ENCODE measurements at regions not wholly inside any gene's neighbourhood (a gene's known extent, or its start where the extent isn't known, plus 50 kb on each side); places are given as distances from the start of the nearest gene placed in this dataset.

DNA sequence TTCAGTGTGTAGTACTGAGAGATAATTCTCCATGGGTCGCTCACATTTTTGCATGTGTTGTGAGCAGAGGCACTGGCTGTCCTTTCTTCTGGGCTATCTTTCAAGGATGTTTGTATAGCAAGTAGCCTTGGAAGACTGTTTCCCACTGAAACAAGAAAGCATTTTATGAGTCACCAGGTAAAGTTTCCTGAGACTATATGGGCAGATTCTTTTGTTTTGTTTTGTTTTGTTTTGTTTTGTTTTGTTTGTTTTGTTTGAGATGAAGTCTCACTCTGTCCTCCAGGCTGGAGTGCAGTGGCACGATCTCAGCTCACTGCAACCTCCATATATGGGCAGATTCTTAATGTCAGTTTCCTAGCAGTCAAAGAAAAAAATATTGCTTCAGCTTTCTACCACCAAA lies 912.6 kb downstream of the TTLL7 start:
- H3K27ac Mint-ChIP-seq = no peak overlapping the region
- DNase-seq (no peak), ATAC-seq (no peak)
- H3K4me3 Mint-ChIP-seq = no peak overlapping the region
- ChIA-PET POLR2A (no interaction called here), CTCF (no interaction called here)
- H3K27me3 Mint-ChIP-seq (ENCODE audit: low read depth) = no peaks in the 10 kb centered on the region
- no peaks in the 10 kb centered on the region for H3K4me1 Mint-ChIP-seq (ENCODE audit: low read depth)
- H3K36me3 Mint-ChIP-seq (ENCODE audit: low read depth) = no peaks in the 10 kb centered on the region
- H3K9me3 Mint-ChIP-seq (ENCODE audit: insufficient read depth) = peaks cover 11% of the 10 kb centered on the region

DNA sequence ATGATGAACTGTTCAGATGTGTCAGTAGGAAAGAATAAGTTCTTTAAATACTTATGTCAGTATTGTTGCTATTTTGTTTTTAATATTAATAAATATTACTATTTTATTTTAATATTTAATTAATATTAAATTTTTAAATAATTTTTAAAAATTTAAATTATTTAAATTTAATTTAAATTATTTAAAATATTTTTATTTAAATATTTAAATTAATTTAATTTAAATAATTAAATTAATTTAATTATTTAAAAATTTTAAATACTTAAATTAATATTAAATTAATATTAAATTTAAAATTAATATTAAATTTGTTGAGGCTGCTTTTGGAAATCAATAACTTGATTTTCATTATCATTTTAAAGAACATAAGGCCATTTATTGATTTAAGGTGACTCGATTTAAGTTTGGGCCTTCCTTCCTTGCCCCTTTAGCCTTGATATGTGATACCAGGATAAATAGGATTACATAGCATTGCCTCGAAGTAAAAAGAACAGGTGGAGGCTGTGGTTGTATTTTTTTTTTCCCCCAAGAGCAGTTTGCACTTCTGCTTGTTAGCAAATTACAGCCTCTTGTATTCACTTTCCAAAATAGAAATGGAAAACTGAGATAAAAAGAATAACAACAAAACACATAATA lies 915.2 kb downstream of the TTLL7 start:
- DNase-seq = no peak
- peaks cover 11% of the 10 kb centered on the region for H3K9me3 Mint-ChIP-seq (ENCODE audit: insufficient read depth)
- no peaks in the 10 kb centered on the region for H3K36me3 Mint-ChIP-seq (ENCODE audit: low read depth)
- no peaks in the 10 kb centered on the region for H3K27me3 Mint-ChIP-seq (ENCODE audit: low read depth)
- ChIA-PET CTCF (no interaction called here), POLR2A (no interaction called here)
- H3K4me3 Mint-ChIP-seq = no peak overlapping the region
- ATAC-seq = no peak
- no peaks in the 10 kb centered on the region for H3K4me1 Mint-ChIP-seq (ENCODE audit: low read depth)
- no peak overlapping the region for H3K27ac Mint-ChIP-seq

GRCh38 chr1:83077411-83077810 lies 921.5 kb downstream of the TTLL7 start:
- POLR2A ChIA-PET = no interaction called here
- no peak overlapping the region for H3K4me3 Mint-ChIP-seq
- ATAC-seq (no peak), DNase-seq (no peak)
- H3K4me1 Mint-ChIP-seq (ENCODE audit: low read depth) = no peaks in the 10 kb centered on the region
- H3K27ac Mint-ChIP-seq = no peak overlapping the region
- no peaks in the 10 kb centered on the region for H3K9me3 Mint-ChIP-seq (ENCODE audit: insufficient read depth)
- no peaks in the 10 kb centered on the region for H3K36me3 Mint-ChIP-seq (ENCODE audit: low read depth)
- CTCF ChIA-PET = no interaction called here
- no peaks in the 10 kb centered on the region for H3K27me3 Mint-ChIP-seq (ENCODE audit: low read depth)

DNA sequence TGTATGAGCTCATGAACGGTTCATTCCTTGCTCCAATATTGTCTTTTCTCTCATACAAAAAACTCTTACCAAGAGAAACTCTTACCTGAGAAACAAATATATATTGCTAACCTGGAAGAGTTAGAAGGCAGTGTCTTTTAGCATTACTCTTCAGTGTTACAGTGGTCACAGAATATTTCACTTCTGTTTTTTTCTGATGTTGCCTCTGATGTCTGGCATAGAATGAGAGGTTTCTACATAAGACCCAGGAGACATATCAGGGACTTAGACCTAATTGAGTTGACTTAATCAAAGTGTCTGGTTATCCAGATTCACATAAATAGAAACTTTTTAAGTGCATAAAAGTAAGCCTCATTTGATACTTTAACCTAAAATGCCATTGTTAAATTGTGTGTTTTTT lies 923.8 kb downstream of the TTLL7 start:
- DNase-seq (no peak), ATAC-seq (no peak)
- no peaks in the 10 kb centered on the region for H3K4me1 Mint-ChIP-seq (ENCODE audit: low read depth)
- ChIA-PET CTCF (no interaction called here), POLR2A (interaction anchor here (0.7 kb wide), 1 partner anchor 34 kb away, joined by 3 read pairs; no protein-coding TSS in a partner anchor)
- H3K27me3 Mint-ChIP-seq (ENCODE audit: low read depth) = no peaks in the 10 kb centered on the region
- H3K4me3 Mint-ChIP-seq = no peak overlapping the region
- no peaks in the 10 kb centered on the region for H3K36me3 Mint-ChIP-seq (ENCODE audit: low read depth)
- H3K9me3 Mint-ChIP-seq (ENCODE audit: insufficient read depth) = no peaks in the 10 kb centered on the region
- no peak overlapping the region for H3K27ac Mint-ChIP-seq

DNA sequence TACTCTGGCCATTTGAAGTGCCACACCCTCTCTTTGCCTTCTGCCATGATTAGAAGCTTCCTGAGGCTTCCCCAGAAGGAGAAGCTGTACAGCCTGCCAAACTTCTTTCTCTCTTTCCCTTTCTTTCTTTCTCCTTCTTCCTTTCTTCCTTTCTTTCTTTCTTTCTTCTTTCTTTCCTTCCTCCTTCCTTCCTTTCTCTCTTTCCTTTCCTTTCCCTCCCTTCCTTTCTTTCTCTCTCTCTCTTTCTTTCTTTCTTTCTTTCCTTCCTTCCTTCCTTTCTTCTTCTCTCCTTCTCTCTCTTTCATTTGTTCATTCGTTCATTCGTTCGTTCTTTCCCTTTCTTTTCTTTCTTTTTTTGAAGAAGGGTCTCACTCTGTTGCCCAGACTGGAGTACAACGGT lies 931.0 kb downstream of the TTLL7 start:
- Mint-ChIP-seq H3K4me3 (no peak overlapping the region), H3K36me3 (ENCODE audit: low read depth) (no peaks in the 10 kb centered on the region), H3K9me3 (ENCODE audit: insufficient read depth) (peaks cover 4% of the 10 kb centered on the region), H3K4me1 (ENCODE audit: low read depth) (no peaks in the 10 kb centered on the region), H3K27ac (no peak overlapping the region), H3K27me3 (ENCODE audit: low read depth) (no peaks in the 10 kb centered on the region)
- ChIA-PET POLR2A (no interaction called here), CTCF (no interaction called here)
- DNase-seq (no peak), ATAC-seq (no peak)

DNA sequence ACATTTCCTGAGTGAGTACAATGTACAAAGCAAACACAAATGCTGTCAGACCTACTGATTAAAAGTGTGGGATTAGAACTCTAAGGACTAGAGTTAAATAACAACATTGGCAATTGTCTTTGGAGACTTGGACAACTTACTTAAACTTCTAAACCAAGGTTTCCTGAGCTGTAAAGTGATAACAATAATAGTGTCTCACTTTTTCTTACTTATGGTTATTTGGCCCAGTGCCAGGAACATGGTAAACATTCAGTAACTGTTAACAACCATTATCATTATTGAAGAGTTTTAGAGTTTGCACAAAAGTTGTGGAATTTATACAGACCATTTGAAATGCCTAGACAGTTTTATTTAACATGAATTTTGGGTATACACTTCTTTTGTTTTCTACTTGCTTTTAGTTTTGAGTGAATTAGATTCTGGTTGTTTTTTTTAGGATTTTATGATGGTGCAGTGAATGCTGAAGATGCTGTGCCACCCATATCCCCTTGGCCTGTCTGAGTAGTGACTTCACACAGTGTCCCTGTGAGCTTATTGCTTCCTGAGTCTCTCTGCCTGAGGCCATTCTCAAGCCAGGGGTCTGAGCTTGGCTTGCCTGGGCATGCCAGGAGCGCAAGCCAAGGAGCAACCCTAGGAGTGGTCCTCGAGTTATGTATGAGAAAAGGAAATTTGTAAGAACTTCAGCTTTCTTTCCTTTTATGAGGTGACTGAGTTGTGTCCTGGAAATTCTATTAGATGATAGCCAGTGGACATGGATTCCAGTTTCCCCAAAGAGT lies 932.8 kb downstream of the TTLL7 start:
- POLR2A ChIA-PET = no interaction called here
- DNase-seq (no peak), ATAC-seq (no peak)
- Mint-ChIP-seq H3K4me3 (no peak overlapping the region), H3K4me1 (ENCODE audit: low read depth) (no peaks in the 10 kb centered on the region), H3K27me3 (ENCODE audit: low read depth) (no peaks in the 10 kb centered on the region), H3K27ac (no peak overlapping the region), H3K9me3 (ENCODE audit: insufficient read depth) (peaks cover 4% of the 10 kb centered on the region), H3K36me3 (ENCODE audit: low read depth) (no peaks in the 10 kb centered on the region)
- CTCF ChIA-PET = no interaction called here

GRCh38 chr1:83064589-83065242 lies 934.2 kb downstream of the TTLL7 start:
- ChIA-PET CTCF (no interaction called here), POLR2A (no interaction called here)
- Mint-ChIP-seq H3K9me3 (ENCODE audit: insufficient read depth) (peaks cover 4% of the 10 kb centered on the region), H3K36me3 (ENCODE audit: low read depth) (no peaks in the 10 kb centered on the region), H3K4me3 (no peak overlapping the region), H3K27me3 (ENCODE audit: low read depth) (no peaks in the 10 kb centered on the region), H3K4me1 (ENCODE audit: low read depth) (no peaks in the 10 kb centered on the region), H3K27ac (no peak overlapping the region)
- ATAC-seq (no peak), DNase-seq (no peak)

- Mint-ChIP-seq H3K27ac (no peak overlapping the region), H3K4me1 (ENCODE audit: low read depth) (no peaks in the 10 kb centered on the region), H3K36me3 (ENCODE audit: low read depth) (no peaks in the 10 kb centered on the region), H3K4me3 (no peak overlapping the region), H3K27me3 (ENCODE audit: low read depth) (no peaks in the 10 kb centered on the region), H3K9me3 (ENCODE audit: insufficient read depth) (no peaks in the 10 kb centered on the region)
- no peak for DNase-seq
- CTCF ChIA-PET = interaction anchor here (0.6 kb wide), 1 partner anchor 30 kb away, joined by 3 read pairs; no protein-coding TSS in a partner anchor
- no peak for ATAC-seq
- POLR2A ChIA-PET = no interaction called here
These were observed 938.1 kb downstream of the TTLL7 start for GRCh38 chr1:83060651-83061390.

GRCh38 chr1:83060221-83060620 lies 938.7 kb downstream of the TTLL7 start:
- CTCF ChIA-PET = no interaction called here
- peaks cover 6% of the 10 kb centered on the region for H3K9me3 Mint-ChIP-seq (ENCODE audit: insufficient read depth)
- POLR2A ChIA-PET = no interaction called here
- no peaks in the 10 kb centered on the region for H3K27me3 Mint-ChIP-seq (ENCODE audit: low read depth)
- DNase-seq (no peak), ATAC-seq (no peak)
- no peaks in the 10 kb centered on the region for H3K36me3 Mint-ChIP-seq (ENCODE audit: low read depth)
- no peak overlapping the region for H3K27ac Mint-ChIP-seq
- no peak overlapping the region for H3K4me3 Mint-ChIP-seq
- no peaks in the 10 kb centered on the region for H3K4me1 Mint-ChIP-seq (ENCODE audit: low read depth)

GRCh38 chr1:83058327-83058726 lies 940.6 kb downstream of the TTLL7 start:
- ChIA-PET CTCF (no interaction called here), POLR2A (no interaction called here)
- H3K36me3 Mint-ChIP-seq (ENCODE audit: low read depth) = no peaks in the 10 kb centered on the region
- H3K4me1 Mint-ChIP-seq (ENCODE audit: low read depth) = no peaks in the 10 kb centered on the region
- peaks cover 6% of the 10 kb centered on the region for H3K9me3 Mint-ChIP-seq (ENCODE audit: insufficient read depth)
- H3K27ac Mint-ChIP-seq = no peak overlapping the region
- H3K4me3 Mint-ChIP-seq = no peak overlapping the region
- DNase-seq = no peak
- ATAC-seq = no peak
- H3K27me3 Mint-ChIP-seq (ENCODE audit: low read depth) = no peaks in the 10 kb centered on the region

- no peak for ATAC-seq
- Mint-ChIP-seq H3K27ac (no peak overlapping the region), H3K4me1 (ENCODE audit: low read depth) (no peaks in the 10 kb centered on the region), H3K4me3 (no peak overlapping the region), H3K36me3 (ENCODE audit: low read depth) (no peaks in the 10 kb centered on the region), H3K27me3 (ENCODE audit: low read depth) (no peaks in the 10 kb centered on the region), H3K9me3 (ENCODE audit: insufficient read depth) (peaks cover 6% of the 10 kb centered on the region)
- no peak for DNase-seq
- ChIA-PET CTCF (no interaction called here), POLR2A (no interaction called here)
These were observed 943.4 kb downstream of the TTLL7 start for GRCh38 chr1:83055391-83056170.

Data from activated CD8-positive, alpha-beta T cell treated with anti-CD3 and anti-CD28 coated beads, Interleukin-2, amount 10 ng/mL, durations not matched to agents 7 days and 5 days (primary cell).